Stomach (tissue), 4 donors: ENCODE measurements at regions not wholly inside any gene's neighbourhood (a gene's known extent, or its start where the extent isn't known, plus 50 kb on each side); places are given as distances from the start of the nearest gene placed in this dataset.

ENCODE experiments used
- EP300 ChIP-seq: sonication (generic); formaldehyde crosslinking; IDR thresholded peaks from one replicate; pipeline ENCODE4 v1.6.1; 2017; ENCODE audit warnings: antibody characterized with exemption
- TF ChIP-seq, protein P1 (sequence below), 7 experiments: fragments of 450-650 bp in 4 of 7; fragments of 200-600 bp in 3 of 7; sonication (generic) in 3 of 7; IDR thresholded peaks; one replicate each; pipeline ENCODE4 v1.5.1; 2016 to 2019; ENCODE audit warnings: antibody characterized with exemption in 7 of 7, control low read depth in 2 of 7, mild to moderate bottlenecking in 1 of 7

DNA sequence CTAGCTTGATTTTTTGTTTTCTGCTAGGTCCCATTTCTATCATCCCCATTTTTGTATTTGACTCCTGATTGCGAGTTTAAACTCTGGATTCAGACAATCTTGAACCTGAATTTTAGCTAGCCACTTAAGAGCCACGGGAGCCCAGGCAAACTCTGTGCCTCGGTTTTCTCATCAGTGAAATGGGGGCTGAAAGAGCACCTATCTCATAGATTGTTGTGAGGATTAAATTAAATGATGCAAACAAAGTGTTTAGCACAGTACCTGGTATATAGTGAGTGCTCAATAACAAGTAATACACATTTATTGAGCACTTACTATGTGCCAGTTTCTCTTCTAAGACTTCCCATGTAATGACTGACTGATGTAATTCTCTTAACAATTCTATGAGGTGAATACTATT lies 158.1 kb upstream of the POU3F1 start:
- TF ChIP-seq, protein P1, sequence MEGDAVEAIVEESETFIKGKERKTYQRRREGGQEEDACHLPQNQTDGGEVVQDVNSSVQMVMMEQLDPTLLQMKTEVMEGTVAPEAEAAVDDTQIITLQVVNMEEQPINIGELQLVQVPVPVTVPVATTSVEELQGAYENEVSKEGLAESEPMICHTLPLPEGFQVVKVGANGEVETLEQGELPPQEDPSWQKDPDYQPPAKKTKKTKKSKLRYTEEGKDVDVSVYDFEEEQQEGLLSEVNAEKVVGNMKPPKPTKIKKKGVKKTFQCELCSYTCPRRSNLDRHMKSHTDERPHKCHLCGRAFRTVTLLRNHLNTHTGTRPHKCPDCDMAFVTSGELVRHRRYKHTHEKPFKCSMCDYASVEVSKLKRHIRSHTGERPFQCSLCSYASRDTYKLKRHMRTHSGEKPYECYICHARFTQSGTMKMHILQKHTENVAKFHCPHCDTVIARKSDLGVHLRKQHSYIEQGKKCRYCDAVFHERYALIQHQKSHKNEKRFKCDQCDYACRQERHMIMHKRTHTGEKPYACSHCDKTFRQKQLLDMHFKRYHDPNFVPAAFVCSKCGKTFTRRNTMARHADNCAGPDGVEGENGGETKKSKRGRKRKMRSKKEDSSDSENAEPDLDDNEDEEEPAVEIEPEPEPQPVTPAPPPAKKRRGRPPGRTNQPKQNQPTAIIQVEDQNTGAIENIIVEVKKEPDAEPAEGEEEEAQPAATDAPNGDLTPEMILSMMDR (IDR thresholded peaks at IDR 0.05): no peak
- no peak for TF ChIP-seq EP300
